ENCODE measurements at regions not wholly inside any gene's neighbourhood (a gene's known extent, or its start where the extent isn't known, plus 50 kb on each side); places are given as distances from the start of the nearest gene placed in this dataset.

- no peak for TF ChIP-seq PRDM6 (tag by site-specific recombination; IDR thresholded peaks at IDR 0.05)
- TF ChIP-seq ZSCAN4 (tag by site-specific recombination; IDR thresholded peaks at IDR 0.05) = no peak
- no peak for TF ChIP-seq ZNF624 (tag by site-specific recombination; IDR thresholded peaks at IDR 0.05)
- no peak for TF ChIP-seq ZNF513 (tag by site-specific recombination; IDR thresholded peaks at IDR 0.05)
- no peak for TF ChIP-seq PBX3 (CRISPR knock-in tag; IDR thresholded peaks at IDR 0.05)
- no peak for TF ChIP-seq ZNF670 (tag by site-specific recombination; IDR thresholded peaks at IDR 0.05; ENCODE audit: low read depth)
- no peak for TF ChIP-seq HOXD13 (CRISPR knock-in tag; IDR thresholded peaks at IDR 0.05; ENCODE audit: borderline replicate concordance)
Measured at GRCh38 chr22:19644314-19645223, 69.7 kb upstream of the SEPTIN5 start (continued).

DNA sequence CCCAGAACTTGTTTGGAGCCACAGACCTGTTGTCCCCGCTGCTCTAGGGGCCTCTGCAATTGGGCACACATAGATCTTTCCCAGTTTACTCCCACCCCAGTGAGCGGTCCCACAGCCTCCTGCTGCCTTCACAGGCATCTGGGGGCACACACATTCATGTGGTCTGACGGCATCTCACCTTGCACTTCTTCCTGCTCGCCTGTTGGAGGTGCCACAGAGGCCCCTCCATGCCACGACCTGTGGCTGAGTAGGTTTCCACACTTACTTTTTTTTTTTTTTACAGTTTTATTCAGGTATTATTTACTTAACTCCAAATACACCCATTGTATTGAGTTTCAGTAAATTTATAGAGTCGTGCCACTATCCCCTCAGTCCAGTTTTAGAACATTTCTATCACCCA lies 68.9 kb upstream of the SEPTIN5 start:
- no peaks in the 10 kb centered on the region for H3K4me1 ChIP-seq (ENCODE audit: control insufficient read depth, insufficient read depth, low read length)
- no peaks in the 10 kb centered on the region for H3K36me3 ChIP-seq (ENCODE audit: control insufficient read depth in 2 of 2, insufficient read depth in 1 of 2, low read length in 2 of 2)
- ChIA-PET POLR2A (no interaction called here), CTCF (interaction anchor here (0.9 to 1.6 kb wide), 3 partner anchors 15 to 34 kb away, joined by 4 to 6 read pairs (median 5); no protein-coding TSS in a partner anchor)
- no peak overlapping the region for H3K4me3 ChIP-seq (ENCODE audit: low read depth, low read length)
- no peaks in the 10 kb centered on the region for H3K9me3 ChIP-seq (ENCODE audit: control insufficient read depth, insufficient read depth, low read depth, low read length)
- no peak overlapping the region for H3K27ac ChIP-seq (ENCODE audit: extremely low read depth, low read depth, low read length)
- TF ChIP-seq ZNF391 (tag by site-specific recombination; IDR thresholded peaks at IDR 0.05; ENCODE audit: borderline replicate concordance, low read depth) (no peak), ZNF521 (tag by site-specific recombination; IDR thresholded peaks at IDR 0.05) (no peak), KLF7 (tag by site-specific recombination; IDR thresholded peaks at IDR 0.05; ENCODE audit: borderline replicate concordance) (no peak), ZNF398 (tag by site-specific recombination; IDR thresholded peaks at IDR 0.05) (no peak), ZNF548 (tag by site-specific recombination; IDR thresholded peaks at IDR 0.05) (no peak), ZNF768 (tag by site-specific recombination; IDR thresholded peaks at IDR 0.05) (no peak), ZNF792 (tag by site-specific recombination; IDR thresholded peaks at IDR 0.05) (no peak), YY1 (tag by site-specific recombination; IDR thresholded peaks at IDR 0.05) (no peak), ZSCAN23 (tag by site-specific recombination; IDR thresholded peaks at IDR 0.05) (no peak), KLF16 (tag by site-specific recombination; IDR thresholded peaks at IDR 0.05) (no peak), KLF17 (tag by site-specific recombination; IDR thresholded peaks at IDR 0.05) (no peak), HOXA7 (CRISPR knock-in tag; IDR thresholded peaks at IDR 0.05; ENCODE audit: borderline replicate concordance) (no peak), ZNF140 (tag by site-specific recombination; IDR thresholded peaks at IDR 0.05) (no peak), ZNF211 (tag by site-specific recombination; IDR thresholded peaks at IDR 0.05; ENCODE audit: low read depth) (no peak), ZBTB10 (tag by site-specific recombination; IDR thresholded peaks at IDR 0.05) (no peak), ZNF658 (tag by site-specific recombination; IDR thresholded peaks at IDR 0.05) (no peak), ZNF248 (tag by site-specific recombination; IDR thresholded peaks at IDR 0.05) (no peak)

All from HEK293 (cell line).